ENCODE measurements at regions not wholly inside any gene's neighbourhood (a gene's known extent, or its start where the extent isn't known, plus 50 kb on each side); places are given as distances from the start of the nearest gene placed in this dataset.
"Not testable (repeated sequence)": the region's sequence is repeated elsewhere in the genome, so short reads cannot be mapped to it uniquely, and the experiment has no call there.

- DNase-seq = no peak
These were observed 348.7 kb upstream of the LMCD1 start for GRCh38 chr3:8152821-8153418.

- DNase-seq = no peak
These were observed 347.8 kb upstream of the LMCD1 start for GRCh38 chr3:8153800-8154199.

- DNase-seq = no peak
These were observed 347.0 kb upstream of the LMCD1 start for GRCh38 chr3:8154617-8155016.

- DNase-seq = no peak
These were observed 345.5 kb upstream of the LMCD1 start for GRCh38 chr3:8156138-8156537.

GRCh38 chr3:8156831-8157230, 344.8 kb upstream of the LMCD1 start:
- DNase-seq = no peak

- DNase-seq = no peak
These were observed 344.0 kb upstream of the LMCD1 start for GRCh38 chr3:8157640-8158039.

- DNase-seq = no peak
These were observed 337.5 kb upstream of the LMCD1 start for GRCh38 chr3:8164145-8164544.

- no peak for DNase-seq
These were observed 335.6 kb upstream of the LMCD1 start for GRCh38 chr3:8166014-8166413.

- DNase-seq = no peak
These were observed 330.6 kb upstream of the LMCD1 start for GRCh38 chr3:8170971-8171508.

GRCh38 chr3:8173892-8174291, 327.7 kb upstream of the LMCD1 start:
- no peak for DNase-seq

GRCh38 chr3:8176759-8177483, 324.7 kb upstream of the LMCD1 start:
- DNase-seq = not testable (repeated sequence)

GRCh38 chr3:8178516-8178915, 323.1 kb upstream of the LMCD1 start:
- DNase-seq = not testable (repeated sequence)

- no peak for DNase-seq
These were observed 318.7 kb upstream of the LMCD1 start for GRCh38 chr3:8182904-8183303.

- no peak for DNase-seq
These were observed 318.0 kb upstream of the LMCD1 start for GRCh38 chr3:8183627-8184026.

GRCh38 chr3:8186213-8186612, 315.4 kb upstream of the LMCD1 start:
- no peak for DNase-seq

- DNase-seq = no peak
These were observed 313.6 kb upstream of the LMCD1 start for GRCh38 chr3:8187996-8188395.

- no peak for DNase-seq
These were observed 312.6 kb upstream of the LMCD1 start for GRCh38 chr3:8189051-8189450.

GRCh38 chr3:8191406-8191805, 310.2 kb upstream of the LMCD1 start:
- no peak for DNase-seq

GRCh38 chr3:8197384-8197783, 304.2 kb upstream of the LMCD1 start:
- DNase-seq = no peak

- DNase-seq = no peak
These were observed 303.0 kb upstream of the LMCD1 start for GRCh38 chr3:8198605-8199004.

- no peak for DNase-seq
These were observed 300.6 kb upstream of the LMCD1 start for GRCh38 chr3:8200996-8201395.

GRCh38 chr3:8201886-8202285, 299.7 kb upstream of the LMCD1 start:
- DNase-seq = no peak

- DNase-seq = no peak
These were observed 297.3 kb upstream of the LMCD1 start for GRCh38 chr3:8204331-8204730.

GRCh38 chr3:8204853-8205650, 296.6 kb upstream of the LMCD1 start:
- no peak for DNase-seq

All from stimulated activated CD4-positive, alpha-beta T cell treated with anti-CD3 and anti-CD28 coated beads, Interleukin-12 subunit alpha, Interleukin-12 subunit beta, amount 100 ng/mL, for 4 hours (primary cell).